ENCODE measurements at regions not wholly inside any gene's neighbourhood (a gene's known extent, or its start where the extent isn't known, plus 50 kb on each side); places are given as distances from the start of the nearest gene placed in this dataset.
"Not testable (repeated sequence)": the region's sequence is repeated elsewhere in the genome, so short reads cannot be mapped to it uniquely, and the experiment has no call there.

- TF ChIP-seq SP1 (IDR thresholded peaks at IDR 0.05) (no peak), FOXA1 (IDR thresholded peaks at IDR 0.05) (no peak), BHLHE40 (IDR thresholded peaks at IDR 0.05; ENCODE audit: borderline replicate concordance) (no peak), NFRKB (IDR thresholded peaks at IDR 0.05) (no peak), HDGF (IDR thresholded peaks at IDR 0.05; ENCODE audit: borderline replicate concordance) (no peak), LEF1 (IDR thresholded peaks at IDR 0.05; ENCODE audit: borderline replicate concordance) (no peak), ARNT (IDR thresholded peaks at IDR 0.05) (no peak), PKNOX1 (IDR thresholded peaks at IDR 0.05) (no peak), FOXK2 (IDR thresholded peaks at IDR 0.05) (no peak), CTBP1 (IDR thresholded peaks at IDR 0.05; ENCODE audit: borderline replicate concordance) (no peak), SUZ12 (IDR thresholded peaks at IDR 0.05) (no peak), TARDBP (IDR thresholded peaks at IDR 0.05) (no peak), L3MBTL2 (conservative IDR thresholded peaks at IDR 0.05) (no peak), FOXM1 (IDR thresholded peaks at IDR 0.05; ENCODE audit: borderline replicate concordance) (no peak), ELF4 (IDR thresholded peaks at IDR 0.05) (no peak), ZNF384 (IDR thresholded peaks at IDR 0.05) (no peak)
- ChIA-PET POLR2A (no interaction called here), CTCF (no interaction called here)
- no peak for DNase-seq (ENCODE audit: extremely low spot score)
Measured at GRCh38 chr3:82568776-82569338, 807.4 kb upstream of the GBE1 start.

GRCh38 chr3:82567029-82567600 lies 805.7 kb upstream of the GBE1 start:
- DNase-seq (ENCODE audit: extremely low spot score): no peak
- ChIA-PET CTCF (interaction anchor here (0.5 kb wide), 1 partner anchor 21 kb away, joined by 3 read pairs; no protein-coding TSS in a partner anchor), POLR2A (no interaction called here)
- TF ChIP-seq ARNT (IDR thresholded peaks at IDR 0.05) (no peak), ZNF384 (IDR thresholded peaks at IDR 0.05) (no peak)

- TF ChIP-seq NFRKB (IDR thresholded peaks at IDR 0.05) (no peak), ZNF384 (IDR thresholded peaks at IDR 0.05) (no peak), ELF4 (IDR thresholded peaks at IDR 0.05) (no peak), FOXM1 (IDR thresholded peaks at IDR 0.05; ENCODE audit: borderline replicate concordance) (no peak), BHLHE40 (IDR thresholded peaks at IDR 0.05; ENCODE audit: borderline replicate concordance) (no peak), FOXK2 (IDR thresholded peaks at IDR 0.05) (no peak)
- ChIA-PET CTCF (no interaction called here), POLR2A (no interaction called here)
- DNase-seq (ENCODE audit: extremely low spot score): no peak
Measured at GRCh38 chr3:82562896-82563295, 801.5 kb upstream of the GBE1 start.

- POLR2A ChIA-PET: no interaction called here
- DNase-seq (ENCODE audit: extremely low spot score): no peak
- CTCF ChIA-PET: no interaction called here
- TF ChIP-seq ELF4 (IDR thresholded peaks at IDR 0.05): no peak
- TF ChIP-seq BHLHE40 (IDR thresholded peaks at IDR 0.05; ENCODE audit: borderline replicate concordance): no peak
- no peak for TF ChIP-seq SUZ12 (IDR thresholded peaks at IDR 0.05)
- TF ChIP-seq FOXK2 (IDR thresholded peaks at IDR 0.05): no peak
- TF ChIP-seq PKNOX1 (IDR thresholded peaks at IDR 0.05): no peak
Measured at GRCh38 chr3:82561784-82562183, 800.3 kb upstream of the GBE1 start.

GRCh38 chr3:82558081-82558480 lies 796.6 kb upstream of the GBE1 start:
- ChIA-PET POLR2A (no interaction called here), CTCF (no interaction called here)
- TF ChIP-seq ELF4 (IDR thresholded peaks at IDR 0.05) (no peak), FOXK2 (IDR thresholded peaks at IDR 0.05) (no peak), ZNF384 (IDR thresholded peaks at IDR 0.05) (no peak), SUZ12 (IDR thresholded peaks at IDR 0.05) (no peak), SP1 (IDR thresholded peaks at IDR 0.05) (no peak), CTBP1 (IDR thresholded peaks at IDR 0.05; ENCODE audit: borderline replicate concordance) (no peak), HDGF (IDR thresholded peaks at IDR 0.05; ENCODE audit: borderline replicate concordance) (no peak), FOXM1 (IDR thresholded peaks at IDR 0.05; ENCODE audit: borderline replicate concordance) (no peak), TARDBP (IDR thresholded peaks at IDR 0.05) (no peak), PKNOX1 (IDR thresholded peaks at IDR 0.05) (no peak)
- DNase-seq (ENCODE audit: extremely low spot score): no peak

GRCh38 chr3:82556113-82556512 lies 794.7 kb upstream of the GBE1 start:
- ChIA-PET CTCF (no interaction called here), POLR2A (no interaction called here)
- no peak for TF ChIP-seq CTBP1 (IDR thresholded peaks at IDR 0.05; ENCODE audit: borderline replicate concordance)
- no peak for TF ChIP-seq BHLHE40 (IDR thresholded peaks at IDR 0.05; ENCODE audit: borderline replicate concordance)
- TF ChIP-seq FOXM1 (IDR thresholded peaks at IDR 0.05; ENCODE audit: borderline replicate concordance): no peak
- no peak for TF ChIP-seq ARNT (IDR thresholded peaks at IDR 0.05)
- no peak for TF ChIP-seq L3MBTL2 (conservative IDR thresholded peaks at IDR 0.05)
- TF ChIP-seq SUZ12 (IDR thresholded peaks at IDR 0.05): no peak
- TF ChIP-seq PKNOX1 (IDR thresholded peaks at IDR 0.05): no peak
- no peak for TF ChIP-seq ZNF384 (IDR thresholded peaks at IDR 0.05)
- no peak for TF ChIP-seq TARDBP (IDR thresholded peaks at IDR 0.05)
- no peak for TF ChIP-seq ELF4 (IDR thresholded peaks at IDR 0.05)
- no peak for TF ChIP-seq LEF1 (IDR thresholded peaks at IDR 0.05; ENCODE audit: borderline replicate concordance)
- no peak for TF ChIP-seq HDGF (IDR thresholded peaks at IDR 0.05; ENCODE audit: borderline replicate concordance)
- TF ChIP-seq FOXK2 (IDR thresholded peaks at IDR 0.05): no peak
- no peak for DNase-seq (ENCODE audit: extremely low spot score)

- CTCF ChIA-PET; DNase-seq (ENCODE audit: extremely low spot score); POLR2A ChIA-PET: not testable (repeated sequence)
Measured at GRCh38 chr3:82542556-82542955, 781.1 kb upstream of the GBE1 start.

All from HEK293T (cell line).